Muscle of leg (tissue), 3 donors: ENCODE measurements at regions not wholly inside any gene's neighbourhood (a gene's known extent, or its start where the extent isn't known, plus 50 kb on each side); places are given as distances from the start of the nearest gene placed in this dataset.

Source experiments
- DNase-seq: peaks from one replicate; pipeline ENCODE4 v3.0.0; 2013
- H3K27ac ChIP-seq: one replicate; pipeline ENCODE4 v1.5.1; 2013; ENCODE audit warnings: mild to moderate bottlenecking, low read length, control low read depth
- H3K27me3 ChIP-seq: one replicate; pipeline ENCODE4 v1.6.1; 2013; ENCODE audit warnings: low read length; ENCODE audit not compliant: control insufficient read depth, insufficient read depth
- H3K36me3 ChIP-seq: one replicate; pipeline ENCODE4 v1.6.1; 2013; ENCODE audit warnings: low read length; ENCODE audit not compliant: control insufficient read depth, insufficient read depth
- H3K4me1 ChIP-seq: one replicate; pipeline ENCODE4 v1.6.1; 2013; ENCODE audit warnings: low read length; ENCODE audit not compliant: control insufficient read depth, insufficient read depth
- H3K4me3 ChIP-seq: one replicate; pipeline ENCODE4 v1.5.1; 2013; ENCODE audit warnings: low read length, control low read depth
- H3K9me3 ChIP-seq: replicated peaks from 2 replicates; pipeline ENCODE4 v1.6.1; 2013; ENCODE audit warnings: low read depth, low read length; ENCODE audit not compliant: control insufficient read depth
- WGBS: methylation state at CpG from one replicate; pipeline ENCODE4 v1.1.5; 2013; ENCODE audit warnings: missing lambda C conversion rate; ENCODE audit not compliant: insufficient coverage; 5-methylcytosine and 5-hydroxymethylcytosine counted together

GRCh38 chr10:42987121-42987541 lies 89.7 kb upstream of the RET start:
- no peak overlapping the region for H3K4me3 ChIP-seq
- DNase-seq, result no peak
- H3K4me1 ChIP-seq, result no peaks in the 10 kb centered on the region
- H3K27ac ChIP-seq, result no peak overlapping the region
- no peaks in the 10 kb centered on the region for H3K36me3 ChIP-seq
- WGBS, result 87% methylated on average over 3 of the region's 8 CpGs
- H3K27me3 ChIP-seq, result peaks cover 2% of the 10 kb centered on the region
- H3K9me3 ChIP-seq, result no peaks in the 10 kb centered on the region

GRCh38 chr10:42987575-42987974 lies 89.3 kb upstream of the RET start:
- 81% methylated on average over 2 of the region's 7 CpGs for WGBS
- no peaks in the 10 kb centered on the region for H3K4me1 ChIP-seq

GRCh38 chr10:42988069-42988468 lies 88.8 kb upstream of the RET start:
- Histone ChIP-seq H3K9me3 (no peaks in the 10 kb centered on the region), H3K4me3 (no peak overlapping the region), H3K4me1 (no peaks in the 10 kb centered on the region), H3K27ac (no peak overlapping the region), H3K36me3 (no peaks in the 10 kb centered on the region), H3K27me3 (peaks cover 2% of the 10 kb centered on the region)
- no peak for DNase-seq
- WGBS, result 100% methylated on average over 3 of the region's 7 CpGs

More at GRCh38 chr10:42987575-42987974, 89.3 kb upstream of the RET start:
- DNase-seq, result no peak
- no peak overlapping the region for H3K4me3 ChIP-seq
- H3K9me3 ChIP-seq, result no peaks in the 10 kb centered on the region
- no peak overlapping the region for H3K27ac ChIP-seq
- no peaks in the 10 kb centered on the region for H3K36me3 ChIP-seq
- H3K27me3 ChIP-seq, result peaks cover 2% of the 10 kb centered on the region

DNA sequence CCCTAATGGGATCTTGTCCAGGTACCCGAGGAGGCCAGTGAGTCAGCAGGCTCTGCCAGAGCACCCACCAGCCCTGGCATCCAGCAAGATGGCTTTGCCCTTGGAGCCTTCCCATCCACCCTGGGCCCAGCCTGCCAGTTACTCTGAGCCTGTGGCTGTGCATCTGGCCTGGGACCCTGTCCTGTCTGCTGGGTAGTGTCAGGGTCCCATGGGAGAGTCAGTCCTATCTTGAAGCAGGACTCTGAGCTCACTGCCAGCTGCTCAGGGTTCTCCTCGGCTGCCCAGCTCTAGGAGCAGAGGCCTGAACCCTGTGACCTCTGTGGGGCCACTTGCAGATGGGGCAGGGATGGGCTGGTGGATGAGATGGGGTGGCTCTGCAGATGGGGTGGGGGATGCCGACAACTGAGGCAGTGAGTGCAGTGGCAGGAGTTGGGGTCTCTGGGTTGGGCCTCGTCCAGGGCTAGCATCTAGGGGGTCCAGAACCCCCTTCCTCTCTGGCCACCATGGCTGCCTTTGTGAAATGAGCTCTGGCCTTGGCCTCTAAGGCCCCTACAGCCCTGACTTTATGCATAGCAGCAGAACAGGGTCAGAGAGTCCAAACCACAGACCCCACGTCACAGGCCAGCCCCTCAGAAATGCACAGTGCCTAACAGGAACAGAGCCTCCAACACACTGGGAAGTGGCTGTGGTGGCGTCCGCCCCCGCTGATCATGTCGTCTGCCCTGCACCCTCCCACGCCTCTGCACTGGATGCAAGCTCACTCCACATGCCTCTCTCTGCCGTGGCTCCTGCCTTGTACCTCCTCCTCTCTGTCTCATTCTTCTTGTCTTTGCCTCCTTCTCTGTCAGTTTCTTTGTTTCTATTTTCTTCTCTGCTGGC lies 88.1 kb upstream of the RET start:
- H3K9me3 ChIP-seq, result no peaks in the 10 kb centered on the region
- WGBS, result 50% methylated on average over 8 of the region's 11 CpGs
- no peak overlapping the region for H3K27ac ChIP-seq
- no peaks in the 10 kb centered on the region for H3K36me3 ChIP-seq
- H3K4me1 ChIP-seq, result no peaks in the 10 kb centered on the region
- H3K27me3 ChIP-seq, result peaks cover under 1% of the 10 kb centered on the region
- no peak overlapping the region for H3K4me3 ChIP-seq
- DNase-seq, result no peak

DNA sequence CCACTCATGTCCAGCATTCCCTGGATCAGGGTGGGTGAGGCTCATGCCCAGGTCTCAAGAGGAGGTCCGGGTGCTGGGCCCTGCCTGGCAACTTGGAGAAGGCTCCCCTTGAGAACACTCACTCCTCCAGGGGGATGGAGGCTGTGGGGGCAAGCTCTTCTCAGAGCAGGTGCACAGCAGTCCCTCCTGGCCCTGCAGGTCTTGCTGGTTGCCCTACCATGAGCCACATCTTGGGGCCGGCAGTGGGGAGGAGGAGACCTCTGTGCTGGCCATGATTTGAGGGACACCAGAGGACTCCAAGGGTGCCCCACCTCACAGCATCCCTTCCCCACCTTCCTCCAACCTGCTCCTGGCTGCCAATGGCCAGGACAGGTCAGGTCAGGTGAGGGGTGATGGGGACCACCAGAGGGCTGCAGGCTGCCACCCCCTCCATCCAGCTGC lies 87.4 kb upstream of the RET start:
- no peak overlapping the region for H3K4me3 ChIP-seq
- no peak overlapping the region for H3K27ac ChIP-seq
- H3K4me1 ChIP-seq, result no peaks in the 10 kb centered on the region
- H3K9me3 ChIP-seq, result no peaks in the 10 kb centered on the region
- WGBS, result no CpG with 5 or more reads among the region's 2 CpGs
- H3K27me3 ChIP-seq, result no peaks in the 10 kb centered on the region
- DNase-seq, result no peak
- no peaks in the 10 kb centered on the region for H3K36me3 ChIP-seq

- Histone ChIP-seq H3K36me3 (no peaks in the 10 kb centered on the region), H3K27ac (no peak overlapping the region), H3K27me3 (no peaks in the 10 kb centered on the region), H3K4me3 (no peak overlapping the region), H3K4me1 (no peaks in the 10 kb centered on the region), H3K9me3 (no peaks in the 10 kb centered on the region)
- 60% methylated on average over 14 of the region's 18 CpGs for WGBS
- DNase-seq, result no peak
Observed at GRCh38 chr10:42990016-42990720, 86.7 kb upstream of the RET start.

DNA sequence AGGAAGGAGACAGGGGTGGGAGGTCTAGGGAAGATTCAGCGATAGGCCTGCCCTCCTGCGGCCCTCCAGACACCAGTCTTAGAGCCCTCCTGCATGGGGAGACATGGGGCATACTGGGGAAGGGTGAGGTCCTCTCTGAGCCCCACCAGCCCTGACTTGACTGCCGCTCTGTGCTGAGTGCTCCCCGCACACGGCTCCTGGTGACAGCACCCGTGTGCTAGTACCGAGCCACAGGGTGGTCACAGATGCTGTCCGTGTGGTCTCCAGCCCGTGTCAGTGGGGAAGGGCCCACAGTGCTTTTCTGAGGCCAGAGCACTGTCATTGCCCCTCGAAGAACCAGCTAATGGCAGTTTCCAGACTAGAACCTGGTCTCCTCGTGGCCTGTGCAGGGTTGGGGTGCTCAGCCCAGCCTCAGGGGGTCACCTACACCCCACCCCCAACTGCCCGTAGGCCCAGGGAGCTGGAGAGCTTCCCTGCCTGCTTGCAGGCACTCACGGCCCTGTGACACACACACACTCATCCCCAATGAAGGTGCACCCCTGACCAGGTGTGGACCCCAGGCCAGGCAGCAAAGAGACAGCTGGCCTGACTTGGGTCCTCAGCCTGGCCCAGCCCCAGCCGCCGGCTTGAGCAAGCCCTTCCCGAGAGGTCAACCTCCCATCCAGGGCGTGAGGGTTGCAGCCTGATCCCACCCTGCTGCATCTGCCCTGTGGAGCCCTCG lies 86.0 kb upstream of the RET start:
- no peaks in the 10 kb centered on the region for H3K27me3 ChIP-seq
- H3K9me3 ChIP-seq, result no peaks in the 10 kb centered on the region
- H3K4me3 ChIP-seq, result no peak overlapping the region
- H3K27ac ChIP-seq, result no peak overlapping the region
- DNase-seq, result no peak
- 65% methylated on average over 16 of the region's 18 CpGs for WGBS
- H3K4me1 ChIP-seq, result no peaks in the 10 kb centered on the region
- H3K36me3 ChIP-seq, result no peaks in the 10 kb centered on the region

DNA sequence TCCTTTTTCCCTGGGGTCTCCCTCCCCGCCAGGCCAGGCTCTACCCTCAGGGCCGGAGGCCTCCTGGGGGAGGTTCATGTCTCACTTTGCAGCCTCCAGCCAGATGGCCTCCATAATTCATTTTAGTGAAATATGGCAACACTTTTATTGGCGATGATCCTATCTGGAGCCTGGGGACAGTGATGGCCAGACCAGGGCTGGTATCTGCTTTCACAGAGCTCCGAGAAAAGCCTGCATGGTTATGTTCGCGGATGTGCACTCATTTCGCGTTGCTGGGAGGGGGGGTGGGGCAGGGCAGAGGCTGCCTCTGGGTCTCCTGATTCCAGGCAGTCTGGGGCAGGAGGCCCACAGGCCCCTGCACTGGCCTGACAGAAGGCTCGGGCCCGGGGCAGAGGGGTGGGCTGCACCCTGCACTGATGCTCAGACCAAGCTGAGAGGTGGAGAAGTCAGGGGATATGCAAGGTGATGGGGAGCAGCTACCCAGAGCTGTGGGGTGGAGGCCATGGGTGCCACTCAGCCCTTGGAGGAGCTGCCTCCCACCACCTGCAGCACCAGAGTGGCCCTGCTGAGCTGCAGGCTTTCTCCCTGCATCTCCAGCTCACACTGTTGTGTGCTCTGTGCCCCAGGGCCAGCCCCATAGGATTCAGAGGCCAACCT lies 85.3 kb upstream of the RET start:
- no peak for DNase-seq
- Histone ChIP-seq H3K27me3 (no peaks in the 10 kb centered on the region), H3K4me3 (no peak overlapping the region), H3K27ac (no peak overlapping the region), H3K36me3 (no peaks in the 10 kb centered on the region), H3K4me1 (no peaks in the 10 kb centered on the region), H3K9me3 (no peaks in the 10 kb centered on the region)
- WGBS, result 36% methylated on average over 8 of the region's 10 CpGs

GRCh38 chr10:42992156-42992956 lies 84.5 kb upstream of the RET start:
- DNase-seq, result no peak
- Histone ChIP-seq H3K9me3 (no peaks in the 10 kb centered on the region), H3K27me3 (peaks cover 2% of the 10 kb centered on the region), H3K4me1 (no peaks in the 10 kb centered on the region), H3K36me3 (no peaks in the 10 kb centered on the region), H3K4me3 (no peak overlapping the region), H3K27ac (no peak overlapping the region)
- WGBS, result 85% methylated on average over 12 of the region's 12 CpGs
